ENCODE measurements at regions not wholly inside any gene's neighbourhood (a gene's known extent, or its start where the extent isn't known, plus 50 kb on each side); places are given as distances from the start of the nearest gene placed in this dataset.
A peak's percentile ranks its signal among the peaks of the same experiment; 100 is the strongest.

DNA sequence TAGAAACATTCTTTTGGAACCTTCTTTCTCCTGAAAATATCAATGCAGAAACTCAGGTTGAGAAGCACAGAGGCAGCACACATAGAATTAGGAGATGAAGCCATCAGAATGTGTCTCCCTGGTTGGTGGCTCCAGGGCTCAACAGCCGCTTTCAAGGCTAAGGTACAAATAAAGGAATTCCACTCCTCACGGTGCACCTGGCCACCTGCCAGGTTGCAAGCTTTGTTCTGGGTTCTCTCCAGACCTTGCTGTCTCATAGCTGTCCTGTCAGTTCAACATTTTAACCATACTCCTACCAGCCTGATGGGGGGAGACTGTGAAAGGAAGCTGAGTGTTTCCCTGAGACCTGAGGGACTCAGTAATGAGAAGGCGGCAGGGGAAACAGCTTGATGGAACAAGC, 96.3 kb upstream of the HPF1 start:
- Histone ChIP-seq H3K9me2 (ENCODE audit: insufficient read depth) (no peaks in the 10 kb centered on the region), H3K4me1 (replicated peaks; ENCODE audit: insufficient read depth) (0 out of 2 replicates have a peak, but pooled peaks cover 3% of the 10 kb centered on the region), H2AFZ (no peak overlapping the region), H3K36me3 (ENCODE audit: low read depth) (no peaks in the 10 kb centered on the region), H3K4me3 (no peak overlapping the region), H3K79me2 (ENCODE audit: low read depth) (no peaks in the 10 kb centered on the region), H3F3A (ENCODE audit: insufficient read depth, low read depth) (no peaks in the 10 kb centered on the region), H4K20me1 (ENCODE audit: insufficient read depth) (no peaks in the 10 kb centered on the region), H3K4me2 (no peak overlapping the region), H3K9me3 (ENCODE audit: insufficient read depth, low read depth) (no peaks in the 10 kb centered on the region), H3K27me3 (ENCODE audit: insufficient read depth, low read depth) (no peaks in the 10 kb centered on the region), H3K27ac (no peak overlapping the region)
- intact Hi-C loops (cut with micrococcal nuclease; ENCODE audit: unreplicated experiment) = no loop called here
- BruUV-seq (replicated peaks) = no TSS peak
- TF ChIP-seq, protein P1, sequence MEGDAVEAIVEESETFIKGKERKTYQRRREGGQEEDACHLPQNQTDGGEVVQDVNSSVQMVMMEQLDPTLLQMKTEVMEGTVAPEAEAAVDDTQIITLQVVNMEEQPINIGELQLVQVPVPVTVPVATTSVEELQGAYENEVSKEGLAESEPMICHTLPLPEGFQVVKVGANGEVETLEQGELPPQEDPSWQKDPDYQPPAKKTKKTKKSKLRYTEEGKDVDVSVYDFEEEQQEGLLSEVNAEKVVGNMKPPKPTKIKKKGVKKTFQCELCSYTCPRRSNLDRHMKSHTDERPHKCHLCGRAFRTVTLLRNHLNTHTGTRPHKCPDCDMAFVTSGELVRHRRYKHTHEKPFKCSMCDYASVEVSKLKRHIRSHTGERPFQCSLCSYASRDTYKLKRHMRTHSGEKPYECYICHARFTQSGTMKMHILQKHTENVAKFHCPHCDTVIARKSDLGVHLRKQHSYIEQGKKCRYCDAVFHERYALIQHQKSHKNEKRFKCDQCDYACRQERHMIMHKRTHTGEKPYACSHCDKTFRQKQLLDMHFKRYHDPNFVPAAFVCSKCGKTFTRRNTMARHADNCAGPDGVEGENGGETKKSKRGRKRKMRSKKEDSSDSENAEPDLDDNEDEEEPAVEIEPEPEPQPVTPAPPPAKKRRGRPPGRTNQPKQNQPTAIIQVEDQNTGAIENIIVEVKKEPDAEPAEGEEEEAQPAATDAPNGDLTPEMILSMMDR (conservative IDR thresholded peaks at IDR 0.05) = no peak
- TF ChIP-seq EZH2 (IDR thresholded peaks at IDR 0.05; ENCODE audit: low read depth) = no peak
- DNase-seq = peak in 1 of 2 experiments; percentile 16
- ChIA-PET CTCF (no interaction called here), POLR2A (ENCODE audit: unreplicated experiment) (interaction anchor here (0.6 kb wide), 1 partner anchor 1701 kb away, joined by 9 read pairs; no protein-coding TSS in a partner anchor)

DNA sequence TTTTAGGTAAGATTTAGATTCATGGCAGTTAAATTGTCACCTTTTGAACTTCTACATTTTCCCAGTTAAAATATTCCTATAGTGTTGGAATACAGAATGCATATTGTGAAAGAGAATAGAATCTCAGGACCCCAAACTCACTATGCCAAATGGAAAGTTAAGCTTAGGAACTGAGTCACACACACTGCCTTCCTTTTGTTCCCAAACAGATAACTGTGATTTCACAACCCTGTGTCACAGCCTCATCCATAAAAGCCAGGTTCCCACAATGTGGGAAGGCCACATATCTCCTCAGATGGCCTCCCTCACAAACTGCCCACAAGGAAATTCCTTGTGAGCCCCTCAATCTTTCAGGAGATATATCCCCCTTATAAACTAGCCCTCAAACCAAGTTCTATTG, 94.7 kb upstream of the HPF1 start:
- no peak overlapping the region for H3K4me2 ChIP-seq
- H3K4me1 ChIP-seq (replicated peaks; ENCODE audit: insufficient read depth) = 0 out of 2 replicates have a peak, but pooled peaks cover 3% of the 10 kb centered on the region
- H2AFZ ChIP-seq = no peak overlapping the region
- H3F3A ChIP-seq (ENCODE audit: insufficient read depth, low read depth) = no peaks in the 10 kb centered on the region
- no TSS peak for BruUV-seq (replicated peaks)
- H4K20me1 ChIP-seq (ENCODE audit: insufficient read depth) = no peaks in the 10 kb centered on the region
- H3K4me3 ChIP-seq = no peak overlapping the region
- H3K9me2 ChIP-seq (ENCODE audit: insufficient read depth) = no peaks in the 10 kb centered on the region
- H3K79me2 ChIP-seq (ENCODE audit: low read depth) = no peaks in the 10 kb centered on the region
- no peaks in the 10 kb centered on the region for H3K27me3 ChIP-seq (ENCODE audit: insufficient read depth, low read depth)
- intact Hi-C loops (cut with micrococcal nuclease; ENCODE audit: unreplicated experiment) = no loop called here
- TF ChIP-seq, protein P1 (conservative IDR thresholded peaks at IDR 0.05) = no peak
- no peak for TF ChIP-seq EZH2 (IDR thresholded peaks at IDR 0.05; ENCODE audit: low read depth)
- H3K27ac ChIP-seq = no peak overlapping the region
- POLR2A ChIA-PET (ENCODE audit: unreplicated experiment) = no interaction called here
- no peak for DNase-seq
- CTCF ChIA-PET = no interaction called here
- H3K9me3 ChIP-seq (ENCODE audit: insufficient read depth, low read depth) = no peaks in the 10 kb centered on the region
- H3K36me3 ChIP-seq (ENCODE audit: low read depth) = no peaks in the 10 kb centered on the region

DNA sequence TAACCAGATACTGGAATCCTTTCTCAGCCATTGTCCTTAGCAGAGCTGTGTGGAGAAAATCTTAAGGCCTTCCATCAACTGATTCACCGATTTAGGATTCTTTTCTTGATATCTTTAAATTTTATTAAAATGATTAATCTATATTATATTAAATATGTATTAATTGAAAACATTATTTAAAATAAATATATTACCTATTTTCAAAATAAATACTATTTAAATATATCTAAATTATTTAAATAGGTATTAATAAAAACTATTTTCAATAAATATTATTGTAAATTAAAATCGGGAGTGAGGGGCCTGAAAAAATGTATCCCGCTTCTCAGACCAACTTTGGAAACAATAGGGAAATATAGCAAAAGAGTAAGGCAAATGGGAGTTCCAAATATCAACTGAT, 94.0 kb upstream of the HPF1 start:
- POLR2A ChIA-PET (ENCODE audit: unreplicated experiment) = no interaction called here
- no peak for TF ChIP-seq EZH2 (IDR thresholded peaks at IDR 0.05; ENCODE audit: low read depth)
- TF ChIP-seq, protein P1 (conservative IDR thresholded peaks at IDR 0.05) = no peak
- no peaks in the 10 kb centered on the region for H3K9me2 ChIP-seq (ENCODE audit: insufficient read depth)

More for the DNA sequence above, 94.0 kb upstream of the HPF1 start:
- Histone ChIP-seq H4K20me1 (ENCODE audit: insufficient read depth) (no peaks in the 10 kb centered on the region), H3K4me1 (replicated peaks; ENCODE audit: insufficient read depth) (0 out of 2 replicates have a peak, but pooled peaks cover 3% of the 10 kb centered on the region), H3K4me2 (no peak overlapping the region), H3K27ac (no peak overlapping the region), H3K9me3 (ENCODE audit: insufficient read depth, low read depth) (no peaks in the 10 kb centered on the region), H3K36me3 (ENCODE audit: low read depth) (no peaks in the 10 kb centered on the region), H3K27me3 (ENCODE audit: insufficient read depth, low read depth) (no peaks in the 10 kb centered on the region), H2AFZ (no peak overlapping the region), H3F3A (ENCODE audit: insufficient read depth, low read depth) (no peaks in the 10 kb centered on the region), H3K4me3 (no peak overlapping the region), H3K79me2 (ENCODE audit: low read depth) (no peaks in the 10 kb centered on the region)
- CTCF ChIA-PET = no interaction called here
- no TSS peak for BruUV-seq (replicated peaks)
- intact Hi-C loops (cut with micrococcal nuclease; ENCODE audit: unreplicated experiment) = no loop called here
- DNase-seq = no peak
